Ectodermal cell (in vitro differentiated cells): ENCODE measurements at regions not wholly inside any gene's neighbourhood (a gene's known extent, or its start where the extent isn't known, plus 50 kb on each side); places are given as distances from the start of the nearest gene placed in this dataset.
A peak's percentile ranks its signal among the peaks of the same experiment; 100 is the strongest.

Source experiments
- H3K27ac ChIP-seq: 2 replicates; pipeline ENCODE4 v1.7.0; 2013; ENCODE audit warnings: mild to moderate bottlenecking, low read depth, low read length; ENCODE audit not compliant: insufficient read depth, poor library complexity, severe bottlenecking
- H3K27me3 ChIP-seq: 2 replicates; pipeline ENCODE4 v1.7.0; 2013; ENCODE audit warnings: mild to moderate bottlenecking, low read length; ENCODE audit not compliant: insufficient read depth, control insufficient read depth, poor library complexity, severe bottlenecking
- H3K36me3 ChIP-seq: one replicate; pipeline ENCODE4 v1.7.0; 2013; ENCODE audit warnings: low read length; ENCODE audit not compliant: control insufficient read depth, insufficient read depth
- H3K4me1 ChIP-seq: one replicate; pipeline ENCODE4 v1.7.0; 2013; ENCODE audit warnings: low read length; ENCODE audit not compliant: control insufficient read depth, insufficient read depth
- H3K4me3 ChIP-seq: 2 replicates; pipeline ENCODE4 v1.7.0; 2013; ENCODE audit warnings: low read depth, low read length, control low read depth; ENCODE audit not compliant: insufficient read depth
- H3K9me3 ChIP-seq: 2 replicates; pipeline ENCODE4 v1.7.0; 2013; ENCODE audit warnings: mild to moderate bottlenecking, low read length, moderate library complexity; ENCODE audit not compliant: control insufficient read depth
- WGBS, 2 experiments: methylation state at CpG; one replicate each; pipeline ENCODE4 v1.1.7; 2013; ENCODE audit warnings: missing lambda C conversion rate in 2 of 2; 5-methylcytosine and 5-hydroxymethylcytosine counted together

GRCh38 chr3:113111011-113111707, 100.2 kb upstream of the BOC start:
- Histone ChIP-seq H3K27ac (no peak overlapping the region), H3K4me1 (peaks cover 24% of the 10 kb centered on the region)
- 81 to 82% methylated on average over 5 of the region's 5 CpGs for WGBS, 2 experiments

GRCh38 chr3:113113361-113113760, 98.0 kb upstream of the BOC start:
- Histone ChIP-seq H3K4me3 (no peak overlapping the region), H3K27ac (no peak overlapping the region), H3K9me3 (no peaks in the 10 kb centered on the region), H3K36me3 (no peaks in the 10 kb centered on the region), H3K4me1 (peaks cover 18% of the 10 kb centered on the region), H3K27me3 (no peaks in the 10 kb centered on the region)

More at GRCh38 chr3:113111011-113111707, 100.2 kb upstream of the BOC start:
- H3K27me3 ChIP-seq, result no peaks in the 10 kb centered on the region
- H3K36me3 ChIP-seq, result no peaks in the 10 kb centered on the region
- H3K9me3 ChIP-seq, result no peaks in the 10 kb centered on the region
- H3K4me3 ChIP-seq, result no peak overlapping the region

- no peaks in the 10 kb centered on the region for H3K9me3 ChIP-seq
- no peaks in the 10 kb centered on the region for H3K36me3 ChIP-seq
- no peak overlapping the region for H3K27ac ChIP-seq
- H3K4me3 ChIP-seq, result no peak overlapping the region
- peaks cover 13% of the 10 kb centered on the region for H3K4me1 ChIP-seq
- WGBS, 2 experiments, result 100% methylated on average over 1 of the region's 1 CpG
- no peaks in the 10 kb centered on the region for H3K27me3 ChIP-seq
Measured at GRCh38 chr3:113117511-113118234, 93.7 kb upstream of the BOC start.

- WGBS, 2 experiments, result 93 to 100% methylated on average over 1 of the region's 1 CpG
Measured at GRCh38 chr3:113118336-113118735, 93.0 kb upstream of the BOC start.

GRCh38 chr3:113124256-113124830, 87.0 kb upstream of the BOC start:
- Histone ChIP-seq H3K36me3 (no peaks in the 10 kb centered on the region), H3K27me3 (no peaks in the 10 kb centered on the region), H3K4me1 (peaks cover 27% of the 10 kb centered on the region), H3K4me3 (no peak overlapping the region), H3K9me3 (no peaks in the 10 kb centered on the region), H3K27ac (peak overlapping the region; percentile 32)
- 88 to 94% methylated on average over 12 to 13 of the region's 13 CpGs for WGBS, 2 experiments

More at GRCh38 chr3:113118336-113118735, 93.0 kb upstream of the BOC start:
- Histone ChIP-seq H3K27ac (no peak overlapping the region), H3K9me3 (no peaks in the 10 kb centered on the region), H3K4me3 (no peak overlapping the region), H3K36me3 (no peaks in the 10 kb centered on the region), H3K27me3 (no peaks in the 10 kb centered on the region), H3K4me1 (peaks cover 13% of the 10 kb centered on the region)

- H3K4me1 ChIP-seq, result peaks cover 29% of the 10 kb centered on the region
- 90 to 91% methylated on average over 4 of the region's 4 CpGs for WGBS, 2 experiments
- no peak overlapping the region for H3K4me3 ChIP-seq
- no peaks in the 10 kb centered on the region for H3K9me3 ChIP-seq
- no peak overlapping the region for H3K27ac ChIP-seq
- no peaks in the 10 kb centered on the region for H3K27me3 ChIP-seq
- no peaks in the 10 kb centered on the region for H3K36me3 ChIP-seq
Measured at GRCh38 chr3:113125951-113126350, 85.4 kb upstream of the BOC start.

- Histone ChIP-seq H3K9me3 (no peaks in the 10 kb centered on the region), H3K4me1 (peaks cover 34% of the 10 kb centered on the region)
- 73 to 78% methylated on average over 8 to 9 of the region's 9 CpGs for WGBS, 2 experiments
Measured at GRCh38 chr3:113128386-113129015, 82.9 kb upstream of the BOC start.

GRCh38 chr3:113129168-113129567, 82.2 kb upstream of the BOC start:
- no peaks in the 10 kb centered on the region for H3K36me3 ChIP-seq
- H3K9me3 ChIP-seq, result no peaks in the 10 kb centered on the region
- H3K27me3 ChIP-seq, result no peaks in the 10 kb centered on the region
- peaks cover 34% of the 10 kb centered on the region for H3K4me1 ChIP-seq
- H3K27ac ChIP-seq, result no peak overlapping the region
- 96 to 97% methylated on average over 5 of the region's 5 CpGs for WGBS, 2 experiments
- H3K4me3 ChIP-seq, result no peak overlapping the region

More at GRCh38 chr3:113128386-113129015, 82.9 kb upstream of the BOC start:
- H3K4me3 ChIP-seq, result no peak overlapping the region
- H3K27ac ChIP-seq, result no peak overlapping the region
- no peaks in the 10 kb centered on the region for H3K36me3 ChIP-seq
- no peaks in the 10 kb centered on the region for H3K27me3 ChIP-seq

- no peaks in the 10 kb centered on the region for H3K9me3 ChIP-seq
- WGBS, 2 experiments, result 94% methylated on average over 2 of the region's 2 CpGs
- no peak overlapping the region for H3K4me3 ChIP-seq
- no peaks in the 10 kb centered on the region for H3K36me3 ChIP-seq
- H3K27me3 ChIP-seq, result no peaks in the 10 kb centered on the region
- H3K4me1 ChIP-seq, result peaks cover 25% of the 10 kb centered on the region
- H3K27ac ChIP-seq, result no peak overlapping the region
Measured at GRCh38 chr3:113132571-113132996, 78.8 kb upstream of the BOC start.

GRCh38 chr3:113133140-113133539, 78.2 kb upstream of the BOC start:
- Histone ChIP-seq H3K27me3 (no peaks in the 10 kb centered on the region), H3K4me1 (peaks cover 22% of the 10 kb centered on the region), H3K4me3 (no peak overlapping the region), H3K9me3 (no peaks in the 10 kb centered on the region), H3K36me3 (no peaks in the 10 kb centered on the region), H3K27ac (no peak overlapping the region)
- WGBS, 2 experiments, result 71 to 86% methylated on average over 3 of the region's 3 CpGs
